B cell (primary cell): ENCODE measurements at regions not wholly inside any gene's neighbourhood (a gene's known extent, or its start where the extent isn't known, plus 50 kb on each side); places are given as distances from the start of the nearest gene placed in this dataset.

ENCODE experiments used
- ATAC-seq: fragments of 200-7000 bp; cut with Tn5 transposase; one replicate; pipeline ENCODE4 v1.10.0; 2021; ENCODE audit warnings: low read depth, mild to moderate bottlenecking, moderate number of reproducible peaks, moderate library complexity
- CTCF ChIA-PET: fragments of 350-600 bp; sonication (Branson Sonifier 250); formaldehyde crosslinking; loops from one replicate; lab custom pipeline; 2021; ENCODE audit warnings: antibody characterized with exemption, inconsistent platforms; lab: Charles Lee
- POLR2A ChIA-PET: fragments of 350-600 bp; sonication (Branson Sonifier 250); formaldehyde crosslinking; loops from one replicate; lab custom pipeline; 2021; ENCODE audit warnings: antibody characterized with exemption; lab: Charles Lee
- DNase-seq: peaks from one replicate; pipeline ENCODE4 v3.0.0; 2013
- H2AFZ ChIP-seq: 2 replicates; pipeline ENCODE4 v1.6.1; 2012; ENCODE audit warnings: mild to moderate bottlenecking, low read depth, low read length; ENCODE audit not compliant: insufficient read depth, poor library complexity, severe bottlenecking
- H3K27ac ChIP-seq, 2 donors: 1 replicate in 1 of 2; 2 replicates in 1 of 2; pipeline ENCODE4 v1.5.1; 2012 to 2013; ENCODE audit warnings: low read length in 2 of 2, mild to moderate bottlenecking in 2 of 2, moderate library complexity in 1 of 2
- H3K27me3 ChIP-seq, 4 experiments: fragments of 200-600 bp in 1 of 4; sonication (generic) in 1 of 4; replicated peaks in 1 of 4; 1 replicate in 2 of 4; 2 replicates in 2 of 4; pipeline versions ENCODE4 v1.6.1 to v1.7.0; 2013 to 2016; ENCODE audit warnings: low read length in 3 of 4, mild to moderate bottlenecking in 2 of 4, mixed read lengths in 1 of 4, moderate library complexity in 1 of 4; ENCODE audit not compliant: insufficient read depth in 4 of 4, control insufficient read depth in 3 of 4; ENCODE audit errors: control extremely low read depth in 1 of 4
- H3K36me3 ChIP-seq, 2 experiments: replicated peaks in 1 of 2; 1 replicate in 1 of 2; 2 replicates in 1 of 2; pipeline versions ENCODE4 v1.6.1 to v1.7.1; 2013; ENCODE audit warnings: low read length in 1 of 2; ENCODE audit not compliant: insufficient read depth in 2 of 2, control insufficient read depth in 1 of 2; ENCODE audit errors: control extremely low read depth in 1 of 2, extremely low read depth in 1 of 2
- H3K4me1 ChIP-seq, 2 donors: fragments of 200-600 bp in 1 of 2; sonication (generic) in 1 of 2; 1 replicate in 1 of 2; 2 replicates in 1 of 2; pipeline versions ENCODE4 v1.5.1 to v1.6.1; 2013 to 2017; ENCODE audit warnings: low read length in 2 of 2; ENCODE audit not compliant: control insufficient read depth in 2 of 2, insufficient read depth in 2 of 2
- H3K4me2 ChIP-seq: replicated peaks from 2 replicates; pipeline ENCODE3; 2012; ENCODE audit warnings: mild to moderate bottlenecking, low read depth, low read length; ENCODE audit not compliant: poor library complexity, severe bottlenecking
- H3K4me3 ChIP-seq, 5 experiments: fragments of 200-600 bp in 1 of 5; sonication (generic) in 1 of 5; 1 replicate in 3 of 5; 2 replicates in 2 of 5; pipeline versions ENCODE4 v1.5.1 to v1.7.0; 2011 to 2016; ENCODE audit warnings: low read length in 4 of 5, mild to moderate bottlenecking in 4 of 5, low read depth in 2 of 5, control low read depth in 1 of 5, moderate library complexity in 1 of 5; ENCODE audit not compliant: insufficient read depth in 1 of 5; ENCODE audit errors: control extremely low read depth in 1 of 5, extremely low read depth in 1 of 5
- H3K79me2 ChIP-seq: fragments of 200-600 bp; sonication (generic); one replicate; pipeline ENCODE4 v1.6.0; 2016; ENCODE audit warnings: low read length; ENCODE audit not compliant: control insufficient read depth, insufficient read depth
- H3K9ac ChIP-seq: fragments of 200-600 bp; sonication (generic); 2 replicates; pipeline ENCODE4 v1.6.1; 2017; ENCODE audit warnings: mild to moderate bottlenecking, low read length, moderate library complexity
- H3K9me3 ChIP-seq, 3 donors: one replicate each; pipeline versions ENCODE4 v1.6.1 to v1.7.1; 2013; ENCODE audit warnings: low read length in 2 of 3; ENCODE audit not compliant: control insufficient read depth in 2 of 3, insufficient read depth in 1 of 3; ENCODE audit errors: control extremely low read depth in 1 of 3
- H4K20me1 ChIP-seq: 2 replicates; pipeline ENCODE4 v1.6.0; 2012; ENCODE audit warnings: mild to moderate bottlenecking, low read length; ENCODE audit not compliant: insufficient read depth, control insufficient read depth, poor library complexity, severe bottlenecking
- H3K27ac Mint-ChIP-seq: one replicate; pipeline ENCODE4 v1.8.0; 2021; ENCODE audit warnings: mixed read lengths
- H3K27me3 Mint-ChIP-seq: one replicate; pipeline ENCODE4 v1.8.0; 2021; ENCODE audit warnings: mixed read lengths
- H3K4me1 Mint-ChIP-seq: one replicate; pipeline ENCODE4 v1.8.0; 2021; ENCODE audit warnings: mixed read lengths
- H3K4me3 Mint-ChIP-seq: one replicate; pipeline ENCODE4 v1.8.0; 2021; ENCODE audit warnings: mixed read lengths
- H3K9me3 Mint-ChIP-seq: one replicate; pipeline ENCODE4 v1.8.0; 2022; ENCODE audit warnings: mixed read lengths; ENCODE audit not compliant: insufficient read depth
- CTCF ChIP-seq: fragments of 200-600 bp; IDR thresholded peaks from one replicate; pipeline ENCODE4 v1.8.0; 2022; ENCODE audit warnings: antibody characterized with exemption, mild to moderate bottlenecking
- EZH2 ChIP-seq: IDR thresholded peaks from 2 replicates; pipeline ENCODE4 v1.6.1; 2012; ENCODE audit warnings: borderline replicate concordance, low read depth, mild to moderate bottlenecking, moderate library complexity, low read length; ENCODE audit not compliant: insufficient read depth, poor library complexity, severe bottlenecking
- WGBS: methylation state at CpG from one replicate; pipeline ENCODE4 v1.1.5; 2013; ENCODE audit warnings: missing lambda C conversion rate; ENCODE audit not compliant: insufficient coverage; 5-methylcytosine and 5-hydroxymethylcytosine counted together
- intact Hi-C: fragments of 100-400 bp; cut with micrococcal nuclease; formaldehyde crosslinking; loops from one replicate; pipeline ENCODE4 v1.10.0; 2022

- Histone ChIP-seq H3K27me3 (no peaks in the 10 kb centered on the region), H3K4me2 (no peak overlapping the region), H3K4me1 (no peaks in the 10 kb centered on the region), H3K36me3 (no peaks in the 10 kb centered on the region), H3K9ac (no peak overlapping the region), H3K4me3 (no peak overlapping the region), H4K20me1 (no peaks in the 10 kb centered on the region), H3K79me2 (no peaks in the 10 kb centered on the region), H3K27ac (no peak overlapping the region), H2AFZ (no peak overlapping the region), H3K9me3 (peaks cover 0 to 6% (median 0%) of the 10 kb centered on the region in 3 donors)
- no CpG with 5 or more reads among the region's 2 CpGs for WGBS
- Mint-ChIP-seq H3K9me3 (peaks cover 9% of the 10 kb centered on the region), H3K27ac (no peak overlapping the region), H3K4me1 (no peaks in the 10 kb centered on the region), H3K27me3 (no peaks in the 10 kb centered on the region), H3K4me3 (no peak overlapping the region)
- TF ChIP-seq CTCF (no peak), EZH2 (no peak)
- ChIA-PET POLR2A (no interaction called here), CTCF (no interaction called here)
- DNase-seq (no peak), ATAC-seq (no peak)
- intact Hi-C loops: no loop called here
Measured at GRCh38 chr5:12952409-12952808, 992.1 kb downstream of the DNAH5 start.

- no peaks in the 10 kb centered on the region for H4K20me1 ChIP-seq
- intact Hi-C loops: no loop called here
- no peak overlapping the region for H2AFZ ChIP-seq
- H3K9me3 Mint-ChIP-seq: peaks cover 9% of the 10 kb centered on the region
- no peak for DNase-seq
- no peak overlapping the region for H3K4me3 ChIP-seq
- H3K9ac ChIP-seq: no peak overlapping the region
- H3K27me3 Mint-ChIP-seq: no peaks in the 10 kb centered on the region
- 71% methylated on average over 1 of the region's 3 CpGs for WGBS
- no peaks in the 10 kb centered on the region for H3K27me3 ChIP-seq
- TF ChIP-seq CTCF (no peak), EZH2 (no peak)
- CTCF ChIA-PET: no interaction called here
- H3K4me1 Mint-ChIP-seq: no peaks in the 10 kb centered on the region
- H3K4me3 Mint-ChIP-seq: no peak overlapping the region
- H3K4me2 ChIP-seq: no peak overlapping the region
- POLR2A ChIA-PET: no interaction called here
- H3K79me2 ChIP-seq: no peaks in the 10 kb centered on the region
- H3K27ac ChIP-seq: no peak overlapping the region
- no peaks in the 10 kb centered on the region for H3K36me3 ChIP-seq
- peaks cover 0 to 8% (median 0%) of the 10 kb centered on the region in 3 donors for H3K9me3 ChIP-seq
- no peak overlapping the region for H3K27ac Mint-ChIP-seq
- no peak for ATAC-seq
- H3K4me1 ChIP-seq: no peaks in the 10 kb centered on the region
Measured at GRCh38 chr5:12951846-12952245, 992.6 kb downstream of the DNAH5 start.
